ENCODE measurements at regions not wholly inside any gene's neighbourhood (a gene's known extent, or its start where the extent isn't known, plus 50 kb on each side); places are given as distances from the start of the nearest gene placed in this dataset.
A peak's percentile ranks its signal among the peaks of the same experiment; 100 is the strongest.

GRCh38 chr17:77464988-77465357, 324.2 kb downstream of the SEC14L1 start:
- DNase-seq = no peak

- DNase-seq = no peak
Measured at GRCh38 chr17:77465358-77466041, 324.7 kb downstream of the SEC14L1 start.

- DNase-seq = no peak
Measured at GRCh38 chr17:77466140-77466539, 325.4 kb downstream of the SEC14L1 start.

GRCh38 chr17:77466596-77467223, 325.9 kb downstream of the SEC14L1 start:
- DNase-seq = no peak

- no peak for DNase-seq
Measured at GRCh38 chr17:77467521-77467920, 326.8 kb downstream of the SEC14L1 start.

- no peak for DNase-seq
Measured at GRCh38 chr17:77468897-77469296, 328.1 kb downstream of the SEC14L1 start.

GRCh38 chr17:77470330-77470786, 329.6 kb downstream of the SEC14L1 start:
- DNase-seq = no peak

- DNase-seq = no peak
Measured at GRCh38 chr17:77470800-77471733, 330.3 kb downstream of the SEC14L1 start.

- DNase-seq = no peak
Measured at GRCh38 chr17:77471984-77472461, 331.3 kb downstream of the SEC14L1 start.

- DNase-seq = peak; percentile 38
Measured at GRCh38 chr17:77472468-77473310, 331.9 kb downstream of the SEC14L1 start.

GRCh38 chr17:77473615-77474226, 333.0 kb downstream of the SEC14L1 start:
- no peak for DNase-seq

GRCh38 chr17:77474292-77474988, 333.7 kb downstream of the SEC14L1 start:
- no peak for DNase-seq

GRCh38 chr17:77475016-77475976, 334.5 kb downstream of the SEC14L1 start:
- DNase-seq = no peak

GRCh38 chr17:77476006-77476405, 335.2 kb downstream of the SEC14L1 start:
- no peak for DNase-seq

- no peak for DNase-seq
Measured at GRCh38 chr17:77476498-77476897, 335.7 kb downstream of the SEC14L1 start.

GRCh38 chr17:77476931-77477805, 336.4 kb downstream of the SEC14L1 start:
- DNase-seq = no peak

- no peak for DNase-seq
Measured at GRCh38 chr17:77478281-77478680, 337.5 kb downstream of the SEC14L1 start.

- peak; percentile 49 for DNase-seq
Measured at GRCh38 chr17:77478899-77479298, 338.1 kb downstream of the SEC14L1 start.
